ENCODE measurements at regions not wholly inside any gene's neighbourhood (a gene's known extent, or its start where the extent isn't known, plus 50 kb on each side); places are given as distances from the start of the nearest gene placed in this dataset.

GRCh38 chr1:34361781-34362357 lies 185.2 kb downstream of the C1orf94 start (continued):
- TF ChIP-seq POU6F1 (CRISPR knock-in tag; IDR thresholded peaks at IDR 0.05; ENCODE audit: borderline replicate concordance, low read depth) (no peak), BACH2 (CRISPR knock-in tag; IDR thresholded peaks at IDR 0.05; ENCODE audit: borderline replicate concordance) (no peak), CREB5 (CRISPR knock-in tag; IDR thresholded peaks at IDR 0.05; ENCODE audit: low read depth) (no peak), OSR1 (CRISPR knock-in tag; IDR thresholded peaks at IDR 0.05) (no peak), SNAI2 (CRISPR knock-in tag; IDR thresholded peaks at IDR 0.05) (no peak), ZC3H10 (CRISPR knock-in tag; IDR thresholded peaks at IDR 0.05) (no peak)

- no peak for ATAC-seq
- no peak for TF ChIP-seq ESRRG (CRISPR knock-in tag; IDR thresholded peaks at IDR 0.05)
- no peak for TF ChIP-seq TSHZ2 (CRISPR knock-in tag; IDR thresholded peaks at IDR 0.05)
- no peak for TF ChIP-seq ZFP3 (CRISPR knock-in tag; IDR thresholded peaks at IDR 0.05)
- TF ChIP-seq ZNF8 (CRISPR knock-in tag; IDR thresholded peaks at IDR 0.05), result no peak
- TF ChIP-seq SNAI2 (CRISPR knock-in tag; IDR thresholded peaks at IDR 0.05), result no peak
- no peak for TF ChIP-seq POU6F1 (CRISPR knock-in tag; IDR thresholded peaks at IDR 0.05; ENCODE audit: borderline replicate concordance, low read depth)
- no peak for TF ChIP-seq RARB (CRISPR knock-in tag; IDR thresholded peaks at IDR 0.05)
- TF ChIP-seq ZC3H10 (CRISPR knock-in tag; IDR thresholded peaks at IDR 0.05), result no peak
- TF ChIP-seq TOX (CRISPR knock-in tag; IDR thresholded peaks at IDR 0.05; ENCODE audit: borderline replicate concordance), result no peak
- no peak for TF ChIP-seq BACH2 (CRISPR knock-in tag; IDR thresholded peaks at IDR 0.05; ENCODE audit: borderline replicate concordance)
- no peak for TF ChIP-seq ZNF565 (CRISPR knock-in tag; conservative IDR thresholded peaks at IDR 0.05; ENCODE audit: low read depth)
- TF ChIP-seq ZFP30 (CRISPR knock-in tag; IDR thresholded peaks at IDR 0.05), result no peak
- TF ChIP-seq PATZ1 (CRISPR knock-in tag; IDR thresholded peaks at IDR 0.05; ENCODE audit: borderline replicate concordance), result no peak
- no peak for TF ChIP-seq ISL1 (CRISPR knock-in tag; IDR thresholded peaks at IDR 0.05)
- TF ChIP-seq CREB5 (CRISPR knock-in tag; IDR thresholded peaks at IDR 0.05; ENCODE audit: low read depth), result no peak
- TF ChIP-seq GLIS3 (CRISPR knock-in tag; IDR thresholded peaks at IDR 0.05), result no peak
- TF ChIP-seq ZNF70 (CRISPR knock-in tag; IDR thresholded peaks at IDR 0.05), result no peak
- no peak for TF ChIP-seq TCF4 (CRISPR knock-in tag; IDR thresholded peaks at IDR 0.05; ENCODE audit: borderline replicate concordance)
- TF ChIP-seq OSR1 (CRISPR knock-in tag; IDR thresholded peaks at IDR 0.05), result no peak
These were observed 186.2 kb downstream of the C1orf94 start for GRCh38 chr1:34362949-34363348.

- ATAC-seq, result no peak
- no peak for TF ChIP-seq OSR1 (CRISPR knock-in tag; IDR thresholded peaks at IDR 0.05)
- no peak for TF ChIP-seq ZNF8 (CRISPR knock-in tag; IDR thresholded peaks at IDR 0.05)
- TF ChIP-seq CSRNP3 (CRISPR knock-in tag; IDR thresholded peaks at IDR 0.05), result no peak
- TF ChIP-seq TSHZ2 (CRISPR knock-in tag; IDR thresholded peaks at IDR 0.05), result no peak
- TF ChIP-seq ZC3H10 (CRISPR knock-in tag; IDR thresholded peaks at IDR 0.05), result no peak
- no peak for TF ChIP-seq ISL1 (CRISPR knock-in tag; IDR thresholded peaks at IDR 0.05)
- TF ChIP-seq ZNF565 (CRISPR knock-in tag; conservative IDR thresholded peaks at IDR 0.05; ENCODE audit: low read depth), result no peak
- no peak for TF ChIP-seq BACH2 (CRISPR knock-in tag; IDR thresholded peaks at IDR 0.05; ENCODE audit: borderline replicate concordance)
- no peak for TF ChIP-seq ZFP30 (CRISPR knock-in tag; IDR thresholded peaks at IDR 0.05)
- TF ChIP-seq PPARA (CRISPR knock-in tag; IDR thresholded peaks at IDR 0.05; ENCODE audit: borderline replicate concordance), result no peak
- TF ChIP-seq CSDC2 (CRISPR knock-in tag; IDR thresholded peaks at IDR 0.05), result no peak
These were observed 186.7 kb downstream of the C1orf94 start for GRCh38 chr1:34363447-34363846.
